ENCODE measurements at regions not wholly inside any gene's neighbourhood (a gene's known extent, or its start where the extent isn't known, plus 50 kb on each side); places are given as distances from the start of the nearest gene placed in this dataset.

DNA sequence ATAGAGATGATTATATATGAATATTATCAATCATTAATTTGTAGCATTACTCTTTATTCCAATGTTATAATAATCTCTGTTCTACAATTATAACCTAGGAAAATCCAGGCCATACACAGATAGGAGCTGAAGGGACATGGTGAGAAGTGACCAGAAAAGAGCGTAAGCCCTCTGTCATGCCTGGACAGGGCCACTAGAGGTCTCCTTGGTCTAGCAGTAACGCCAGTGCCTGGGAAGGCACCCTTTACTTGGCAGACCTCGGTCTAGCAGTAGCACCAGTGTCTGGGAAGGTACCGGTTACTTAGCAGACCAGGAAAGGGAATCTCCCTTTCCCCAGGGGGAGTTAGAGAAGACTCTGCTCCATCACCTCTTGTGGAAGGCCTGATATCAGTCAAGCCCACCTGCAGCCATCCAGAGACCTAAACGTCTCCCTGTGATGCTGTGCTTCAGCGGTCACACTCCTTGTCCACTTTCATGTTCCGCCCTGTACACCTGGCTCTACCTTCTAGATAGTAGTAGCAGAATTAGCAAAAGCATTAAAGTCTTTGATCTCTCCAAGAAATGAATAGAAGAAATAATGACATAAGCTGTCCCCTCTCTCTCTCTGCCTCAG lies 447.5 kb upstream of the FSIP2 start:
- no peak overlapping the region for H3K4me3 ChIP-seq
- no peak overlapping the region for H3K9ac ChIP-seq (ENCODE audit: low read depth in 2 of 2, low read length in 2 of 2)
- no peaks in the 10 kb centered on the region for H3K9me3 ChIP-seq
- no peaks in the 10 kb centered on the region for H3K4me1 ChIP-seq
- no peaks in the 10 kb centered on the region for H3K36me3 ChIP-seq
- no peak overlapping the region for H3K27ac ChIP-seq
- DNase-seq = peak; percentile 56
- no peaks in the 10 kb centered on the region for H3K27me3 ChIP-seq
- intact Hi-C loops (cut with DNase I) = loop anchor here (5.0 kb wide), 1 partner anchor 446 kb away; the partner anchor contains the start of gene FSIP2
- peak; percentile 59 for TF ChIP-seq CTCF (IDR thresholded peaks at IDR 0.05)

DNA sequence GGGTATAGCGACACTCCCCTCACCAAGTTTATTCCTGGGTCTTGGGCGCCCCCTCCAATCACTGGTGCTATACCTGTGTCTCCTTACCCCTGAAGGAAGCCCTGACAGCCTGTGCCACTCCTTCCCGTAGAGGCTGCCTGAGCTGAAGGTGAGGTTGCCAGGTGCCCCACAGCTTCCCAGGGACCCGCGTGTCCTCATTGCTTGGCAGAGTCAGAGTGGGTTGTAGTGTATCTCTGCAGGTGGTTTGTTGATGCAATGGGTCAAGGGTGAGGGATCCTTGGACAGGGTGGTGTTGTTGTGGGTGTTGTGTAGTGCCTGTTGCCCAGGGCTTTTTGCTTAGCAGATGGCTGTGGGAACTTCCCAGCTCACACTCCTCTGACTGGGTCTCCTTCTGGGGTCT lies 438.7 kb upstream of the FSIP2 start:
- no peaks in the 10 kb centered on the region for H3K36me3 ChIP-seq
- no peaks in the 10 kb centered on the region for H3K27me3 ChIP-seq
- no peak for TF ChIP-seq CTCF (IDR thresholded peaks at IDR 0.05)
- intact Hi-C loops (cut with DNase I) = no loop called here
- H3K9me3 ChIP-seq = no peaks in the 10 kb centered on the region
- no peak overlapping the region for H3K9ac ChIP-seq (ENCODE audit: low read depth in 2 of 2, low read length in 2 of 2)
- no peak for DNase-seq
- no peak overlapping the region for H3K27ac ChIP-seq
- no peaks in the 10 kb centered on the region for H3K4me1 ChIP-seq
- H3K4me3 ChIP-seq = no peak overlapping the region

DNA sequence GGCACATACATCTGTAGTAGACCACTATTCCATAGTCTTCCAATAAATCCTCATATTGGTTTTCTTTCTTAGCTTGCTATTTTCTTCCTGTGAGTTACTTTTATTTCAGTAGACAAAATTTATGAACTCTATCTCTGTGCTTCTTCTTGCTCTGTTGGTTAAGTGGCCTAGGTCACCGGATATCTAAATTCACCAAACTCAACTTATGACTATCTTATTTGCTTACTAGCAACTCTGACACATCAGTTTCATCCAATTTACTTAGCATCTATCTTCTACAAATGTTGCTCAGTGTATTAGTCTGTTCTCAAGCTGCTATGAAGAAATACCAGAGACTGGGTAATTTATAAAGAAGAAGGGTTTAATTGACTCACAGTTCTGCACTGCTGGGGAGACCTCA lies 432.5 kb upstream of the FSIP2 start:
- no peaks in the 10 kb centered on the region for H3K9me3 ChIP-seq
- no peak for DNase-seq
- no peak overlapping the region for H3K4me3 ChIP-seq
- H3K9ac ChIP-seq (ENCODE audit: low read depth in 2 of 2, low read length in 2 of 2) = no peak overlapping the region
- no peaks in the 10 kb centered on the region for H3K4me1 ChIP-seq
- TF ChIP-seq CTCF (IDR thresholded peaks at IDR 0.05) = no peak
- no peaks in the 10 kb centered on the region for H3K36me3 ChIP-seq
- H3K27me3 ChIP-seq = no peaks in the 10 kb centered on the region
- intact Hi-C loops (cut with DNase I) = no loop called here
- no peak overlapping the region for H3K27ac ChIP-seq

DNA sequence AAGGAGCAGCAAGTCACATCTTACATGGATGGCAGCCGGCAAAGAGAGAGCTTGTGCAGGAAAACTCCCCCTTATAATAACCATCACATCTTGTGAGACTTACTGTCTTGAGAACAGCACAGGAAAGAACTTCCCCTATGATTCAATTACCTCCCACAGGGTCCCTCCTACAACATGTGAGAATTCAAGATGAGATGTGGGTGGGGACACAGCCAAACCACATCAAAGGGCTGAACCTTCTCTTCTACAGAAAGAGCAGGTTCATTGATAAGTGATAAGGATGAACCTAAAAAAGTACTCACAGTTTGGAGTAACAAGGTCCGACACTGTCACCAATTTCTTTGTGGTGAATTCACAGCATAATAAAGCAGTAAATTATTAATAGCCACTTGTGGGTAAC lies 422.2 kb upstream of the FSIP2 start:
- no peak overlapping the region for H3K9ac ChIP-seq (ENCODE audit: low read depth in 2 of 2, low read length in 2 of 2)
- intact Hi-C loops (cut with DNase I) = loop anchor here (10.0 kb wide), 1 partner anchor 168 kb away; no protein-coding TSS in a partner anchor
- no peak overlapping the region for H3K27ac ChIP-seq
- no peak for TF ChIP-seq CTCF (IDR thresholded peaks at IDR 0.05)
- no peaks in the 10 kb centered on the region for H3K9me3 ChIP-seq
- H3K27me3 ChIP-seq = no peaks in the 10 kb centered on the region
- no peaks in the 10 kb centered on the region for H3K36me3 ChIP-seq
- no peak for DNase-seq
- no peaks in the 10 kb centered on the region for H3K4me1 ChIP-seq
- no peak overlapping the region for H3K4me3 ChIP-seq

- H3K4me1 ChIP-seq = no peaks in the 10 kb centered on the region
- DNase-seq = no peak
- H3K27me3 ChIP-seq = no peaks in the 10 kb centered on the region
- intact Hi-C loops (cut with DNase I) = loop anchor here (10.0 kb wide), 1 partner anchor 167 kb away; no protein-coding TSS in a partner anchor
- no peak overlapping the region for H3K27ac ChIP-seq
- no peaks in the 10 kb centered on the region for H3K36me3 ChIP-seq
- no peaks in the 10 kb centered on the region for H3K9me3 ChIP-seq
- TF ChIP-seq CTCF (IDR thresholded peaks at IDR 0.05) = no peak
- H3K4me3 ChIP-seq = no peak overlapping the region
- no peak overlapping the region for H3K9ac ChIP-seq (ENCODE audit: low read depth in 2 of 2, low read length in 2 of 2)
Measured at GRCh38 chr2:185318271-185318724, 420.3 kb upstream of the FSIP2 start.

Data from colonic mucosa (tissue), 4 donors.